HepG2 (cell line): ENCODE measurements at regions not wholly inside any gene's neighbourhood (a gene's known extent, or its start where the extent isn't known, plus 50 kb on each side); places are given as distances from the start of the nearest gene placed in this dataset.
A peak's percentile ranks its signal among the peaks of the same experiment; 100 is the strongest.

ENCODE experiments used
- ATAC-seq: fragments of 200-7000 bp; cut with Tn5 transposase; 3 replicates; pipeline ENCODE4 v1.9.1; 2020; ENCODE audit warnings: mild to moderate bottlenecking, moderate library complexity
- BruUV-seq: library from RNA; stranded (reverse); fragments of 400-500 nt; replicated peaks from 2 replicates; lab custom pipeline; 2021; lab: Mats Ljungman, UMichigan
- CTCF ChIA-PET: fragments of 300-600 bp; formaldehyde crosslinking; extraction: SDS; loops from one replicate; lab custom pipeline; 2021; ENCODE audit warnings: low total read pairs, inconsistent platforms, low intra/inter-chr PET ratio; lab: Yijun Ruan, JAX
- POLR2A ChIA-PET: fragments of 350-600 bp; sonication (Branson Sonifier 250); formaldehyde crosslinking; loops from one replicate; lab custom pipeline; 2020; ENCODE audit warnings: antibody characterized with exemption, inconsistent platforms; lab: Yijun Ruan, JAX
- DNase-seq: peaks from one replicate; pipeline ENCODE4 v3.0.0-alpha.2; 2015; ENCODE audit warnings: low spot score
- FAIRE-seq: peaks from 3 replicates; lab custom pipeline; 2011; peaks lifted over from hg19 to GRCh38; lab: Jason Lieb, UNC
- H2AFZ ChIP-seq: one replicate; pipeline ENCODE4 v1.6.1; 2011; ENCODE audit warnings: low read length, inconsistent platforms
- H3K27ac ChIP-seq: fragments of 300-600 bp; 3 replicates; pipeline ENCODE4 v1.8.0; 2011; ENCODE audit warnings: mixed run types, mild to moderate bottlenecking, mixed read lengths, low read length, inconsistent platforms; ENCODE audit not compliant: insufficient read depth; ENCODE audit errors: extremely low read length
- H3K27me3 ChIP-seq, 2 experiments: fragments of 200-600 bp in 1 of 2; 2 replicates in 1 of 2; 3 replicates in 1 of 2; pipeline versions ENCODE4 v1.6.0 to v1.8.0; 2011; ENCODE audit warnings: low read length in 2 of 2, mild to moderate bottlenecking in 2 of 2, moderate library complexity in 2 of 2, inconsistent platforms in 1 of 2; ENCODE audit not compliant: insufficient read depth in 2 of 2, control insufficient read depth in 1 of 2
- H3K36me3 ChIP-seq, 2 experiments: fragments of 200-600 bp in 1 of 2; replicated peaks in 1 of 2; 2 replicates in 1 of 2; 3 replicates in 1 of 2; pipeline versions ENCODE4 v1.5.1 to v1.8.0; 2011; ENCODE audit warnings: low read length in 2 of 2, inconsistent platforms in 1 of 2; ENCODE audit not compliant: insufficient read depth in 2 of 2, control insufficient read depth in 1 of 2
- H3K4me1 ChIP-seq: 2 replicates; pipeline ENCODE4 v1.5.1; 2012; ENCODE audit warnings: low read length, inconsistent platforms; ENCODE audit not compliant: insufficient read depth
- H3K4me2 ChIP-seq: 2 replicates; pipeline ENCODE4 v1.6.0; 2011; ENCODE audit warnings: low read depth, low read length, inconsistent platforms
- H3K4me3 ChIP-seq, 3 experiments: fragments of 200-600 bp in 1 of 3; sonication (generic), shearing (Covaris generic) in 1 of 3; replicated peaks in 1 of 3; 2 replicates each; pipeline ENCODE4 v1.5.1; 2011 to 2016; ENCODE audit warnings: low read length in 3 of 3, inconsistent platforms in 2 of 3, low read depth in 2 of 3, mild to moderate bottlenecking in 2 of 3, control low read depth in 1 of 3, mixed read lengths in 1 of 3; ENCODE audit not compliant: insufficient read depth in 1 of 3
- H3K79me2 ChIP-seq: one replicate; pipeline ENCODE4 v1.6.1; 2011; ENCODE audit warnings: low read length, inconsistent platforms; ENCODE audit not compliant: insufficient read depth
- H3K9ac ChIP-seq: 2 replicates; pipeline ENCODE4 v1.6.0; 2011; ENCODE audit warnings: mild to moderate bottlenecking, low read depth, low read length, inconsistent platforms; ENCODE audit not compliant: insufficient read depth
- H3K9me3 ChIP-seq: 2 replicates; pipeline ENCODE4 v1.5.1; 2012; ENCODE audit warnings: mild to moderate bottlenecking, low read length
- H4K20me1 ChIP-seq: 2 replicates; pipeline ENCODE4 v1.6.0; 2011; ENCODE audit warnings: inconsistent platforms, mild to moderate bottlenecking, low read length, moderate library complexity; ENCODE audit not compliant: insufficient read depth
- ATF4 ChIP-seq, 2 experiments: fragments of 450-650 bp in 1 of 2; sonication (generic) in 1 of 2; formaldehyde crosslinking; IDR thresholded peaks; 2 replicates each; pipeline versions ENCODE4 v1.5.0 to v1.8.0; 2020 to 2022; ENCODE audit warnings: mild to moderate bottlenecking in 1 of 2, missing genetic modification reagents in 1 of 2
- ATM ChIP-seq: fragments of 450-650 bp; IDR thresholded peaks from 2 replicates; pipeline ENCODE4 v1.7.1; 2017; ENCODE audit warnings: mild to moderate bottlenecking, borderline replicate concordance
- BRD4 ChIP-seq: sonication (generic); formaldehyde crosslinking; IDR thresholded peaks from 2 replicates; pipeline ENCODE4 v1.4.0; 2020; ENCODE audit warnings: missing genetic modification reagents
- DMAP1 ChIP-seq: IDR thresholded peaks from 2 replicates; pipeline ENCODE4 v1.6.1; 2016
- FOXO1 ChIP-seq: sonication (generic); formaldehyde crosslinking; IDR thresholded peaks from 2 replicates; pipeline ENCODE4 v1.4.0; 2020; ENCODE audit warnings: missing genetic modification reagents
- HIVEP1 ChIP-seq: sonication (generic); formaldehyde crosslinking; IDR thresholded peaks from 2 replicates; pipeline ENCODE4 v1.4.0; 2020; ENCODE audit warnings: mild to moderate bottlenecking, missing genetic modification reagents
- KAT8 ChIP-seq: IDR thresholded peaks from 2 replicates; pipeline ENCODE4 v1.6.1; 2016; ENCODE audit warnings: missing genetic modification reagents, missing compliant biosample characterization
- KDM1A ChIP-seq: IDR thresholded peaks from 2 replicates; pipeline ENCODE4 v1.6.1; 2016; ENCODE audit warnings: missing compliant biosample characterization
- NFIB ChIP-seq: sonication (generic); formaldehyde crosslinking; IDR thresholded peaks from 2 replicates; pipeline ENCODE4 v1.9.0; 2021; ENCODE audit warnings: missing genetic modification reagents, mild to moderate bottlenecking, borderline replicate concordance
- NR2C2 ChIP-seq: sonication (generic); formaldehyde crosslinking; IDR thresholded peaks from 2 replicates; pipeline ENCODE4 v1.4.0; 2020; ENCODE audit warnings: missing genetic modification reagents, mild to moderate bottlenecking, moderate library complexity, borderline replicate concordance
- PAWR ChIP-seq: sonication (generic); formaldehyde crosslinking; IDR thresholded peaks from 2 replicates; pipeline ENCODE4 v1.4.0; 2020; ENCODE audit warnings: missing genetic modification reagents, mild to moderate bottlenecking, borderline replicate concordance
- TARDBP ChIP-seq: sonication (generic); formaldehyde crosslinking; IDR thresholded peaks from 2 replicates; pipeline ENCODE4 v1.8.0; 2022; ENCODE audit warnings: mild to moderate bottlenecking, missing genetic modification reagents
- TBL1XR1 ChIP-seq: fragments of 150-350 bp; IDR thresholded peaks from 2 replicates; pipeline ENCODE4 v1.6.1; 2014; ENCODE audit warnings: borderline replicate concordance, low read length; ENCODE audit not compliant: partially characterized antibody
- ZNF136 ChIP-seq: sonication (generic); formaldehyde crosslinking; IDR thresholded peaks from 2 replicates; pipeline ENCODE4 v1.8.1; 2022; ENCODE audit warnings: low read depth, mild to moderate bottlenecking, moderate library complexity, missing genetic modification reagents
- ZNF225 ChIP-seq: sonication (generic); formaldehyde crosslinking; IDR thresholded peaks from 2 replicates; pipeline ENCODE4 v1.4.0; 2020; ENCODE audit warnings: mild to moderate bottlenecking, missing genetic modification reagents
- ZNF3 ChIP-seq: IDR thresholded peaks from 2 replicates; pipeline ENCODE4 v1.7.0; 2017; ENCODE audit warnings: inconsistent platforms
- ZNF354B ChIP-seq: sonication (generic); formaldehyde crosslinking; IDR thresholded peaks from 2 replicates; pipeline ENCODE4 v1.8.0; 2022; ENCODE audit warnings: mild to moderate bottlenecking, missing genetic modification reagents
- ZNF878 ChIP-seq: sonication (generic); formaldehyde crosslinking; IDR thresholded peaks from 2 replicates; pipeline ENCODE4 v1.8.1; 2023; ENCODE audit warnings: mild to moderate bottlenecking, missing genetic modification reagents, moderate library complexity
- WGBS: methylation state at CpG from one replicate; pipeline ENCODE4 v1.1.6; 2017; ENCODE audit warnings: low lambda C conversion rate; 5-methylcytosine and 5-hydroxymethylcytosine counted together
- in situ Hi-C: cut with HindIII; loops from 2 replicates; pipeline ENCODE4 v1.10.0; 2017; ENCODE audit warnings: low pct_unique_long_range_greater_than_20kb; ENCODE audit not compliant: extremely low pct_ligation_motif_present
- intact Hi-C: fragments of 100-400 bp; cut with micrococcal nuclease; formaldehyde crosslinking; loops from one replicate; pipeline ENCODE4 v1.10.0; 2022; ENCODE audit not compliant: unreplicated experiment
- TF ChIP-seq, protein P1 (sequence below): sonication (generic); formaldehyde crosslinking; conservative IDR thresholded peaks from 2 replicates; pipeline ENCODE4 v1.8.1; 2023; ENCODE audit warnings: missing genetic modification reagents
- TF ChIP-seq, protein P2 (sequence below): sonication (generic); formaldehyde crosslinking; IDR thresholded peaks from 2 replicates; pipeline ENCODE4 v1.8.0; 2022; ENCODE audit warnings: missing genetic modification reagents, mild to moderate bottlenecking, inconsistent platforms, borderline replicate concordance
- TF ChIP-seq, protein P3 (sequence below): sonication (generic); formaldehyde crosslinking; conservative IDR thresholded peaks from 2 replicates; pipeline ENCODE4 v1.8.0; 2022; ENCODE audit warnings: low read depth, missing genetic modification reagents

DNA sequence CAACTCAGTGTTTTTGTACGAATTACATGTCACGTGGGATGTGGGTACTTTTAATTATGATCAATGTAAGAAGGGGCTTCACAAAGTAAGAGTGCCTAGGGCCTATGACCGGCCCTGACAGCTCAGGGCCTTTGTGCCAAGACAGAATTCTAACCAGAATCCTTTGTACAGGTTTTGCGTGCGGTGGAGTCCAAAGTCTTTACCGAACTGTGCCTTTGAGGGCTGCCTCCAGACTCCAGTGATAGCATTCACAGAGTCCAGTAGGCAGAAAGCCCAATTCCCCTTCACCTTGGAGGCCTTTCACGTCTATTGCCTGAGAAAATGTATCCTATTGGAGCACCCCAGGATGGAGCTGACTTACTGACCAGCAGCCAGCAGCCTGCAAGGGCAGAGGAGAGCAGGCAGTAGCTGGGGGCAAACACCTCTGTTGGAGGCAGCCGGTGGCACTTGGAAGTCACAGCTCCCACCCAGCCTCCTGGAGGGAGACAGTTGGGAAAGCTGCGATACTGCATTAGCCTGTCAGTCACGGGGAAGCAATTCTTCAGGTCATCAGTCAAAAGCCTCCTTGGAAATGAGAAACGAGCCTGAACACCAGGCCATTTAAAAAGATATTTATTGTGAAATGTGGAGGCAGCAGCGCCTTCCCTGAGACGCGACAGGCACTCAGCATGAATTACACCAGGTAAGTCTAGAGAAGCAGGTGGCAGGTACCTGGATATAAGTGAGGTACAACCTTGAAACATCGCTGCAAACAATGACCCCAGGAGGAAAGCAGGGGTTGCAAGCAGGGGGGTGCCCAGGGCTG, 98.1 kb upstream of the CDYL2 start:
- ATAC-seq (peak; percentile 65), FAIRE-seq (no peak), DNase-seq (no peak)
- Histone ChIP-seq H2AFZ (no peak overlapping the region), H3K4me1 (peaks cover 54% of the 10 kb centered on the region), H3K27ac (no peak overlapping the region), H4K20me1 (no peaks in the 10 kb centered on the region), H3K79me2 (no peaks in the 10 kb centered on the region), H3K4me3 (peak overlapping the region in 1 of 3 experiments; percentile 29; a peak in 2 of 6 replicates), H3K27me3 (no peaks in the 10 kb centered on the region), H3K4me2 (peak overlapping the region; percentile 53), H3K36me3 (no peaks in the 10 kb centered on the region), H3K9ac (no peak overlapping the region), H3K9me3 (no peaks in the 10 kb centered on the region)
- in situ Hi-C loops: no loop called here
- intact Hi-C loops: loop anchor here (1.0 to 2.0 kb wide), 2 partner anchors 12 to 16 kb away; no protein-coding TSS in a partner anchor
- CTCF ChIA-PET: no interaction called here
- no TSS peak for BruUV-seq
- 13% methylated on average over 15 of the region's 15 CpGs for WGBS
- POLR2A ChIA-PET: no interaction called here
- TF ChIP-seq DMAP1 (no peak), NR2C2 (CRISPR knock-in tag) (no peak), ZNF136 (CRISPR knock-in tag) (no peak), ZNF3 (CRISPR knock-in tag) (no peak), KDM1A (CRISPR knock-in tag) (no peak), TARDBP (CRISPR knock-in tag) (no peak), ZNF878 (CRISPR knock-in tag) (no peak), ZNF225 (no peak), FOXO1 (CRISPR knock-in tag) (no peak), ZNF354B (CRISPR knock-in tag) (no peak), NFIB (CRISPR knock-in tag) (no peak), TBL1XR1 (no peak), HIVEP1 (CRISPR knock-in tag) (0 out of 2 replicates have a peak, but pooled peaks have one; percentile 48), ATM (no peak), PAWR (CRISPR knock-in tag) (no peak), BRD4 (no peak), ATF4 (CRISPR knock-in tag; IDR thresholded peaks at IDR 0.05) (no peak), KAT8 (CRISPR knock-in tag) (no peak)
- TF ChIP-seq, protein P1, sequence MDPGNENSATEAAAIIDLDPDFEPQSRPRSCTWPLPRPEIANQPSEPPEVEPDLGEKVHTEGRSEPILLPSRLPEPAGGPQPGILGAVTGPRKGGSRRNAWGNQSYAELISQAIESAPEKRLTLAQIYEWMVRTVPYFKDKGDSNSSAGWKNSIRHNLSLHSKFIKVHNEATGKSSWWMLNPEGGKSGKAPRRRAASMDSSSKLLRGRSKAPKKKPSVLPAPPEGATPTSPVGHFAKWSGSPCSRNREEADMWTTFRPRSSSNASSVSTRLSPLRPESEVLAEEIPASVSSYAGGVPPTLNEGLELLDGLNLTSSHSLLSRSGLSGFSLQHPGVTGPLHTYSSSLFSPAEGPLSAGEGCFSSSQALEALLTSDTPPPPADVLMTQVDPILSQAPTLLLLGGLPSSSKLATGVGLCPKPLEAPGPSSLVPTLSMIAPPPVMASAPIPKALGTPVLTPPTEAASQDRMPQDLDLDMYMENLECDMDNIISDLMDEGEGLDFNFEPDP (CRISPR knock-in tag): no peak
- TF ChIP-seq, protein P2, sequence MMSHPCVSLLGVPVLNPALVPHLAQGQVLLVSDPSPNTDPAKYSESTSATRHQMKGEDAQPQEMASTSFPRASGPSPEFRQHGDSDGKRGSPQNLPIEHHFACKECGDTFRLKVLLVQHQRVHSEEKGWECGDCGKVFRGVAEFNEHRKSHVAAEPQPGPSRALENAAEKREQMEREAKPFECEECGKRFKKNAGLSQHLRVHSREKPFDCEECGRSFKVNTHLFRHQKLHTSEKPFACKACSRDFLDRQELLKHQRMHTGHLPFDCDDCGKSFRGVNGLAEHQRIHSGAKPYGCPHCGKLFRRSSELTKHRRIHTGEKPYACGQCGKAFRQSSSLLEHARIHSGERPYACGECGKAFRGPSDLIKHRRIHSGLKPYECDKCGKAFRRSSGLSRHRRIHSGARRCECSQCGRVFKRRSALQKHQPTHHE (CRISPR knock-in tag): no peak
- TF ChIP-seq, protein P3, sequence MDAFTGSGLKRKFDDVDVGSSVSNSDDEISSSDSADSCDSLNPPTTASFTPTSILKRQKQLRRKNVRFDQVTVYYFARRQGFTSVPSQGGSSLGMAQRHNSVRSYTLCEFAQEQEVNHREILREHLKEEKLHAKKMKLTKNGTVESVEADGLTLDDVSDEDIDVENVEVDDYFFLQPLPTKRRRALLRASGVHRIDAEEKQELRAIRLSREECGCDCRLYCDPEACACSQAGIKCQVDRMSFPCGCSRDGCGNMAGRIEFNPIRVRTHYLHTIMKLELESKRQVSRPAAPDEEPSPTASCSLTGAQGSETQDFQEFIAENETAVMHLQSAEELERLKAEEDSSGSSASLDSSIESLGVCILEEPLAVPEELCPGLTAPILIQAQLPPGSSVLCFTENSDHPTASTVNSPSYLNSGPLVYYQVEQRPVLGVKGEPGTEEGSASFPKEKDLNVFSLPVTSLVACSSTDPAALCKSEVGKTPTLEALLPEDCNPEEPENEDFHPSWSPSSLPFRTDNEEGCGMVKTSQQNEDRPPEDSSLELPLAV (CRISPR knock-in tag): no peak
